Daoy (cell line): ENCODE measurements at regions not wholly inside any gene's neighbourhood (a gene's known extent, or its start where the extent isn't known, plus 50 kb on each side); places are given as distances from the start of the nearest gene placed in this dataset.

ENCODE experiments used
- DNase-seq: peaks from one replicate; pipeline ENCODE4 v3.0.0-alpha.2; 2015; ENCODE audit warnings: low read depth

- no peak for DNase-seq
These were observed 52.6 kb downstream of the ERICH4 start for GRCh38 chr19:41495589-41495988.

GRCh38 chr19:41499899-41500298 is 56.9 kb downstream of the ERICH4 start:
- no peak for DNase-seq

DNA sequence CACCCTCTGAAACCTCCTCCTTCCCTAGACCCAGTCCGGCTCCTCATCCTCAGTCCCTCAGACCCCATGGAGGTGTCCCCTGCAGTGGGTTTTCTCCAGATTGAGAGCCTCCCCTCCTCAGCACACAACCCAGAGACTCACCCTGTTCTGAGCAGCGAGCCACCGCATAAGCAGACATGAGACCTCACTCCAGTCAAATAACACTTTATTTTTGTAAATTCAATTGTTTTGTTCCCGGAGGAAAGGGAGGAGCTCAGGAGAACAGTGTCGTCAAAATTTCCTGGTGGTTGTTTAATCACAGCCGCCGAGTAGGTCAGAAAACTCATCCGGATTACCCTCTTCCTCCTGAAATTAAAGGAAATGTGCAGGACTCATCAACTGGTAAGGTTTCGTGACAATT is 57.5 kb downstream of the ERICH4 start:
- DNase-seq = no peak

GRCh38 chr19:41501854-41502253 is 58.9 kb downstream of the ERICH4 start:
- peak; percentile 38 for DNase-seq

GRCh38 chr19:41505105-41505504 is 62.1 kb downstream of the ERICH4 start:
- no peak for DNase-seq

DNA sequence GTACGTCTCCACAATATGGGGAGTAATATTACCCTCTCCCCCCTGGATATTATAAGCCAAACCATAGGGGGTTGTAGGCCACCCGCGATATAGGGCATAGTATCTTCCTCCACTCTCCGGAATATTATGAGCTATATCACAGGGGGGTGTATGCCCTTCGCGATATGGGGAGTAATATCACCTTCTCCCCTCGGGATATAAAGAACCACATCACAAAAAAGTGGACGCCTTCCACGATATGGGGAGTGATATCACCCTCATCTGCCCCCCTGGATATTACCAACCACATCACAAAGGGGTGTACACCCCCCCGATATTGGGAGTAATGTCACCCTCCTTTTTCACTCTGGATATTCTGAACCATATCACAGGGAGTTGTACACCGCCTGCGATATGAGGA is 65.5 kb upstream of the CEACAM21 start:
- no peak for DNase-seq

DNA sequence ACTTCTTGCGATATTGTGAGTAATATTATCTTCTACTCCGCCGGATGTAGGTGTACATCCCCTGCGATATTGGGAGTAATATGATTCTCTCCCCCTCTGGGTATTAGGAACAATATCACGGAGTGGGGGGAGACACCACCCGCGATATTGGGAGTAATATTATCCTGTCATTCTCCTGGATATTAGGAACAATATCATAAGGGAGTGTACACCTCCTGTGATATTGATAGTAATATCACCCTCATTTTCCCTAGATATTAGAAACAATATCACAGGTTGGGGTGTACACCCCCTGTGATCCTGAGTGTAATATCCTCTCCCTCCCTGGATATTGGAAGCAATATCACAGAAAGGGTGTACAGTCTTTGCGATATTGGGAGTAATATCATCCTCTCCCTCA is 64.3 kb upstream of the CEACAM21 start:
- DNase-seq = no peak

DNA sequence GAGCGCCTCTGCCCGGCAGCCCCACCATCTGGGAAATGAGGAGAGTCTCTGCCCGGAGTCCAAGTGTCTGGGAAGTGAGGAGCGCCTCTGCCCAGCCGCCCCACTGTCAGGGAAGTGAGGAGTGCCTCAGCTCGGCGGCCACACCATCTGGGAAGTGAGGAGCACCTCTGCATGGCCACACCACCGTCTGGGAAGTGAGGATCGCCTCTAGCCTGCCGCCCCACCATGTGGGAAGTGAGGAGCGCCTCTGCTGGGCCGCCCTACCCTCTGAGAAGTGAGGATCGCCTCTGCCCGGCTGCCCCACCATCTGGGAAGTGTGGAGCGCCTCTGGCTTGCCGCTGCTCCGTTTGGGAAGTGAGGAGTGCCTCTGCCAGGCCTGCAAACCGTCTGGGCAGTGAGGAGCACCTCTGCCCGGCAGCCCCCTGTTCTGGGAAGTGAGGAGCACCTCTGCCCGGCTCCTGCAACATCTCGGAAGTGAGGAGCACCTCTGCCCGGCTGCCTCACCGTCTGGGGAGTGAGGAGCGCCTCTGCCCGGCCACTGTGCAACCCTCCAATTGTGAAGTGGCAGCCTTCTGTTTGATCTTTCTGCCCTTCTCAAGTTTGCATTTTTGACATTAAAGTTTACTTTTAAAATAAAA is 60.8 kb upstream of the CEACAM21 start:
- DNase-seq = no peak

DNA sequence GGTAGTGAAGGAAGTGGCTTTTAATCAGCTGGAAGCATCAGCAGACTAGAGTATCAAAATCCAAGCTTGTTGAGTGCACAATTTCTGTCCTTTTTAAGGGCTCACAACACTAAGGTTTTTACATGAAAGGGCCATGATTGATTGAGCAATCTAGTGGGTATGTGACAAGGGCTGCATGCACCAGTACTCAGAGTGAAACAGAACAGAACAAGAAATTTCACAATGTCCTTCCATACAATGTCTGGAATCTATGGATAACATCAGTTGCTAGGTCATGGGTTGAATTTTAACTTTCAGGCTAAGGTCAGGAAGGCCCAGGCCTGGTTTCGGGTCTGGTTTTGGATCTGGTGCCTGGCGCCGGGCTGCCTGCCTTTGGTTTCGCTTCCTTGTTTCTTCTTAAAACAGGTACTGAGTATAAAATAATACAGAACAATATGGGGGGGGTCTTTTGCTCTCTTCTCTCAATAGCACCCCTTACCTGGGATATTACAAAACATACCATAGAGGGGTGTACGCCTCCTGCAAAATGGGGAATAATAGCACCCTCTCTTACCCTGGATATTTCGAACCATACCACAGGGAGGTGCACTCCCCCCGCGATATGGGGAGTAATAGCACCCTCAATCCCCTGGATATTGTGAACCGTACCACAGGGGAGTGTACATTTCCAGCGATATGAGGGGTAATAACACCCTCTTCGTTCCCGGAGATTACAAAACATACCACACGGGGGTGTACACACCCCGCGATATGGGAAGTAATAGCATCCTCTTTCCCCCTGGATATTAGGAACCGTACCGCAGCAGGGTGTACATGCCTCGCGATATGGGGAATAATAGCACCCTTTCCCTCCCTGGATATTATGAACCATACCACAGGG is 59.4 kb upstream of the CEACAM21 start:
- peak; percentile 25 for DNase-seq

DNA sequence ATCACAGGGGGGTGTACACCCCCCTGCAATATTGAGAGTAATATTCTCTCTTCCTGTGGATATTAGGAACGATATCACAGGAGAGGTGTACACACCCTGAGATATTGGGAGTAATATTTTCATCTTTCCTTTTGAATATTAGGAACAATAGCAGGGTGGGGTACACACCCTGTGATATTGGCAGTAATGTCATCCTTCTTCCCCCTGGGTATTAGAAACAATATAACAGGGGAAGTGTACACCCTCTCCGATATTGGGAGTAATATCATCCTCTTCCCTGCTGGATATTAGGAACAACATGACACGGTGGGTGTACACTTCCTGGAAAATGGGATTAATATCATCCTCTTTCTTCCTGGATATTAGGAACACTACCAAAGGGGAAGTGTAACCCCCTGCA is 57.8 kb upstream of the CEACAM21 start:
- no peak for DNase-seq

- peak; percentile 8 for DNase-seq
These were observed 54.6 kb upstream of the CEACAM21 start for GRCh38 chr19:41521138-41521930.

- peak; percentile 25 for DNase-seq
These were observed 53.9 kb upstream of the CEACAM21 start for GRCh38 chr19:41521931-41522555.

GRCh38 chr19:41525989-41526388 is 50.0 kb upstream of the CEACAM21 start:
- DNase-seq = no peak
